Activated CD8-positive, alpha-beta memory T cell treated with anti-CD3 and anti-CD28 coated beads for 36 hours (primary cell): ENCODE measurements at regions not wholly inside any gene's neighbourhood (a gene's known extent, or its start where the extent isn't known, plus 50 kb on each side); places are given as distances from the start of the nearest gene placed in this dataset.

Source experiments
- CTCF ChIA-PET: fragments of 350-600 bp; sonication (Branson Sonifier 250); formaldehyde crosslinking; loops from one replicate; lab custom pipeline; 2021; ENCODE audit warnings: antibody characterized with exemption; lab: Charles Lee
- POLR2A ChIA-PET: fragments of 350-600 bp; sonication (Branson Sonifier 250); formaldehyde crosslinking; loops from one replicate; lab custom pipeline; 2021; ENCODE audit warnings: antibody characterized with exemption; lab: Charles Lee

DNA sequence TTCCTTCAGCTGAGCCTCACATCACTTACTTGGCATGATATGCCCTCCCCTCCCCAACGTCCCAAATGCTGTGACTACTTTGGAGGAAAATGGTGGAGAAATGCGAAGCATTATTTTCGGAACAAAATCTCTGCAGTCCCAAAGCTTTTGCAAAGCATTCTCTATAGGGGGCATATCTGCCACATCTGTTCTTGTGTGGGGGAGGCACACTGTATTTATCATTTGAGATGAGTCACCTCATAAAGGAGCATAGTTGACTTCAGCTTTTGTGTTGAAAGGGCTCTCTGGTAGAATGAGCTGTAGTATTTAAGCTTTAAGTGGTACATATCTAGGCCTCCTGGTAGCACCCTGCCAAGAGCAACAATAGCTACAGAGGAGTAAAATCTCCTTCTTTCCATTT, 447.5 kb downstream of the ADAMTS20 start:
- ChIA-PET CTCF (no interaction called here), POLR2A (no interaction called here)

DNA sequence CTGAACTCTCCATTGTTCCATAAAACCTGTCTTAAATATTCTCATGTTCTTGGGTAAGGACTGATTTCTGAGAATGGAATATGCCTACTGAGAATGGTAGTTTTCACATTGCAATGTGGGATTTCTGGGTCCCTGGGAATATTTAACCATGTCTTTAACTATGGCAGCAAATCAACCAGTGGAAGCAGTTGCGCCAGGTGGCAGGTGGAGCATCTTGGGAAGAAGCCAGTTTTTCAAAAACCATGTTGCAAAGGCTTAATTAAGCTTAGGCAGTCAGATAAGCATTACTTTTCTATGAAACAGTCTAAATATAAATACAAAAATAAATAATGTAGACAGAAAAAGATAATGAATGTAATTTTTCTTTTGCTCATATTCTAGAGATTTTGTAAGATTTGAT, 448.1 kb downstream of the ADAMTS20 start:
- ChIA-PET CTCF (no interaction called here), POLR2A (no interaction called here)

DNA sequence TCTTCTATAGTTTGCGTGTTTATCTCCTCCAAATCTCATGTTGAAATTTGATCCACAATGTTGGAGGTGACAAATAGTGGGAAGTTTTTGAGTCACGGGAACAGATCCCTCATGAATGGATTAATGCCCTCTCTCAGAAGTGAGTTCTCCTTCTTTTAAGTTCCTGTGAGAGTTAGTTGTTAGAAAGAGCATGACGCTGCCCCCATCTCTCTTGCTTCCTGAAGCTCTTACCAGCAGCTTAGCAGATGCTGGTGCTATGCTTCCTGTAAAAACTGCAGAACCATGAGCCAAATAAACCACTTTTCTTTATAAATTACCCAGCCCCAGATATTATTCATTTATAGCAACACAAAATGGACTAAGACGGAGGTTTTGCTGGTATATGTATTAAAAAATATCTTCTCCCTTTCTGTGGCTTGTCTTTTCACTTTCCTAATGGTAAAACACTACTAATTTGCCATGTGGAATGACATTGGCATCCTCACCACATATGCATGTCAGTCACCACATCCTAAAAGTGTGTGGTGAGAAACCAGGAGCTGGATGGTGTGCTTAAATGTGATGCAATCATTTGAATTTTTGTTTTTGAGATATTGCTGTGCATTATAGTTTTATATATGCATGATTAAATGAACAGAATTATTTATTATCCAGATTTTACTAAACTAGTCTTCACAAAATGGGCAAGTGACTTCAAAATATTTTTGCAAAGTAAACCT, 449.3 kb downstream of the ADAMTS20 start:
- ChIA-PET CTCF (no interaction called here), POLR2A (no interaction called here)

DNA sequence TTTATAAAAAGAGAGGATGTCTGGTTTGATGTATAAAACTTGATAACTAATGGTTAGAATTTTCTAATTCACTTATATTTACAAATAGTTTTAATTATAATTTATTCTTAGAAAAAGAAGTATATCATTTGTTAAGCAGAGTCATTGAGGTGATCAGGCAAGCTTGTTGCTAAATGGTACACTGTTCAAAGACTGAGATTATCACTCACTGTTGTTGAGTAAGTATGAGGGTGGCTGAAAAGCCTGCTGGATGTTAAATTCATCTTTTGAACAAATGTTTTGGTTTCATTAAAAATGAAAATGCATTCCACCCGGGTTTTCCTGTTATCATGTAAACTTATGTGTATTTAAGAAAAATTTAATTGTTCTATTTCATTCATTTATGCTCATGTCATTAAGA, 451.8 kb downstream of the ADAMTS20 start:
- POLR2A ChIA-PET, result interaction anchor here (0.7 kb wide), 1 partner anchor 121 kb away, joined by 3 read pairs; no protein-coding TSS in a partner anchor
- CTCF ChIA-PET, result no interaction called here

DNA sequence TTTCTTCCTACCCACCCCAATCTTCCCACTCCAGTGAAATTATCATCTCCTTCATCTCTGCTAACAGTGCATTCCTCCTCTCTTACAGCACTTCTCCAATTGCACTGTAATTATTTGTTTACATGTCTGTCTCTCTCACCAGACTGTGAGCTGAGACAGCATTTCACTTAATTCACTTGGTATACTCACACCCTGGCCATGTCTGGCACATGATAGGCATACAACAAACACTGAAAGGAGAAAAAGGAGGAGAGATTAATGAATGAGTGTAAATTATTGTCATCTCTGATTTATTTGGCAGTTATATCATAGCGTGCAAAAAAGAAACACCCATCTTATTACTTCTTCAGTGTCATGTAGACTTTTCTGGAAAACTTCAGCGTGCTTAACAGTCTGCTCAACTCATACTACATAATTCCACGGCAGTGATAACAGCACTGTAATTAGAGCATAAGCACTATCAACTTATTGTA, 452.3 kb downstream of the ADAMTS20 start:
- ChIA-PET CTCF (no interaction called here), POLR2A (no interaction called here)

DNA sequence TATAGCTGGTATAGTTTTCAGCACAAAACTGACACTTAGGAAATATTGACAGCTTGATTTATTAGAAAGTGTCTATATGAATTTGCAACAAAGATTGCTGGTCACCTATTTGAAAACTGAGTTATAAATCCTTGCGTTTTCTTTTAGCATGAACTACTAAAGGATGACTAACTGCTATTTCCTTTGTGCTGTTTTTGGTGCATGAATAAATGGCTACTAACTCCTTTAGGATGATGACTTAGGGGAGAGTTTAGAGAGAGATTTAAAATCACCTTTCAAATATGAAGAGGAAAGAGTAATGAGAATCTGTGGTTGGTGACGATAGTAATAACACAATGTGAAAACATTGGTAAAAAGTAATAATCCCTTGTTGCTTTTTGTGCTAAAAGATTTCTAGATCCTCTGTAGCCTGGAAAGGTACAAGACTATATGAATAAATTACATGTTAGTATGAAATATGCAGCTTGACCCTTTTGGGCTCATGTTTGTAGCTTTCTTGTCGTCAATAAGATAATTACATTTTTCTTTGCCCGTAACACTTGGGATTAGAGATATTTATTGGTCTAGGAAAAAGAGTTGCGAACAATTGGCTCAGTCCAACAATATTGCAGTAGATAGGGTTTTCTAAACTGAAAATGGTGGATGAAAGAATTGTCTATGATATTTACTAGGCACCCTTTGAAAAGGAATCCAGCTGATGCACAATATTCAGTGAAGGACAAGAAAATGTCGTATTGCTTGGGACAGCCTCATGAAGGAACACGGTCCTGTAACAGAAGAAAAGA, 453.0 kb downstream of the ADAMTS20 start:
- ChIA-PET POLR2A (no interaction called here), CTCF (no interaction called here)

DNA sequence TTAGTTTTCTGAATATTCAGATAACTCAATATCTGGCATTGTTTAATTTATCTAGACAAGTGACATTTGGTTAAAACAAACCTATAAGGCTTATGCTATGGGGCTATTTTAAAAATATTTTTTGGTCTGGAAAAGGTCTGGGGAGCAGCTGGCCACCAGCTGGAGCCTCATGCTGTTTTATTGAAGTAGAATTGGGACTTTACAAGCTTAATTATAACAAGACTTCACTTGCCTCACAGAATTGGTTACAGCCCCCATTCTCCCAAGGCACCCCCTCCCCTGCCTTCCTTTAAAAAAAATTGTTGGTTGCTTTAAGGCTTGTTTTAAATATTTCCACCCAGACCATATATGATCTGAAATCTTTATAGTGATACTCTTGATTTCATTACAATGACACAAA, 453.9 kb downstream of the ADAMTS20 start:
- POLR2A ChIA-PET, result no interaction called here
- CTCF ChIA-PET, result no interaction called here

DNA sequence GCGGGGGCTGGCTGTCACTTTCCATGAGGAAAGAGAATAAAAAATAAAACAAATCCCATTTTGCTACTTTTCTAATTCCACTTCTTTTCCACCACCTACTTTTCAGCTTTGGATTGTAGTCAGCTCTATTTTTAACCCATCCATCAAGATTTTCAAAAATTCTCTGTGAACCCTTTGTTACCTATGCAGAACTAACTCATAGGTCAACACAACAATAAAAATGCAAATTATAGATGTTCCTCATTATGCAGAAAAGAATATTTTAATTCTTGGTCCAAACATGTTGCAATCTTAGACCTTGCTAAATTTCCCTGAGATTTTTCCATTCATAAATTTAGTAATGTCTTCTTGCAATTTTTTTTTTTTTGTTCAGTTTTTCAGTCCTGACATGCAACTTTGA, 454.5 kb downstream of the ADAMTS20 start:
- CTCF ChIA-PET, result no interaction called here

DNA sequence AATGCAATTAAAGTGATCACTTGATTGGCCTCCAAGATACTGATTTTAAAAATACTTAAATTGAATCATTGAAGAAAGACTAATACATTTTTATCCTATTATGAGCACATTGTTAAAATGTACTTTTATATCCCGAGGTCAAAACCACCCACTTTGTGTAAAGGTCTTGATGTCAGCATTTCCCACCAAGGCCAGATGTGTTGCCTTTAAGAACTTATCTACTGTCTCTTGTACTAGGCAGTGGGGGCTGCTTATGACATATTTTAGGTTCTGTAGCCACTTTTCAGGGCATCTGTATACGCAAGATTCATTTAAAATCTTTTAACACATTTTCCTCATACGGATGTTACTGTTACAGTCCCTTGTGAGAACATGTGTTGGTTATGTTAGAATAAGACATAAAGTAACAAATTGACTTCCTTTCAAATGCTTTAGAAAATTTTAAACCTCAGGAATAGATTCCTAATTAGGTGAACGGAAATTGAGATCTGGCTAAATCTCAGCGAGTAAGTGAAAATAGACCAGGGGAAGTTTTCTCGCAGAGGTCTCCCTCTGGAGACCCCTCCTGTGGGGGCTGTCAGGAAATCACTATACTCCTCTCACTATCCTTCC, 456.2 kb downstream of the ADAMTS20 start:
- ChIA-PET POLR2A (no interaction called here), CTCF (no interaction called here)

More for the DNA sequence above, 454.5 kb downstream of the ADAMTS20 start:
- POLR2A ChIA-PET, result no interaction called here

DNA sequence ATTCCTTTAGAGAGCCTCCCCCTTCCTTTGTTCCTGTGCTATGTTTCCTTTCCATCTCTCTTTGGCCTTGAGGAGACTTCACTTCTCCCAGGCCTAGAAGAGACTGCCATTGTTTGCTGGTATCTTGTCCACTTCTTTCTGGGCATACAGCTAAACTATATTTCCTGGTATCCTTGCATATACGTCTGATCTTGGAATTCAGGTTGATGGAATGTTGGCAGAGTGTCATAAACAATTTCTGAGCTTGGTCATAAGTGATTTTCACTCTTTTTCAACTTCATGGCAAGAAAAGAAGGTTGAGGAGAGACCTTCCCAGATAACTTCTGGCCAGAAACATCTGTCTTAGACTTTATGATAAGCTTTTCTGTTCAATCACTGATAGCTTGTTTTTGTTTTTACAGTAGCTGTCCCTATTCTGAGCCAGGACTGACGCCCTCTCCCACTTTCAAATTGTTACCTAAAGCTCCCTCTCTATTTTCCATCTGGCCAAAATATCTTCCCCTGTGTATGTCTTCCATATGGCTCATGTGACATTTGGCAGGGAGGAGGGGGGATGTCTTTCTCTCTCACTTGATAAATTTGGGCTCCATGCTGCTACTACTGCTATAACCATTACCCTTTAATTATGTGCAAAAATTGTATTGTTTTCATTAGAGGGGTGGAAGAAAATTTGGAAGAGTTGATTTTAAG, 457.0 kb downstream of the ADAMTS20 start:
- CTCF ChIA-PET, result no interaction called here
- POLR2A ChIA-PET, result no interaction called here

DNA sequence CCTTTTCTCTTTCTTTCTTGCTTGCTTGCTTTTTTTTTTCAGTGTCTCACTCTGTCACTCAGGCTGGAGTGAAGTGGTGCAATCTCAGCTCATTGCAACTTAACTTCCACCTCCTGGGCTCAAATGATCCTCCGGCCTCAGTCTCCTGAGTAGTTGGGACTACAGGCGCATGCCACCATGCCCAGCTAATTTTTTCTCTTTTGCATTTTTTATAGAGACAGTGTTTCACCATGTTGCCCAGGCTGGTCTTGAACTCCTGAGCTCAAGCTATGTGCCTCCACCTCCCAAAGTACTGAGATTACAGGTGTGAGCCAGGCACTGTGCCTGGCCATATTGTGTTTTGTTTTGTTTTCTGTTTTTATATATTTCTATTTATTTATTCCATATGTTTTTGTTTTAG, 461.0 kb downstream of the ADAMTS20 start:
- ChIA-PET POLR2A (no interaction called here), CTCF (no interaction called here)

DNA sequence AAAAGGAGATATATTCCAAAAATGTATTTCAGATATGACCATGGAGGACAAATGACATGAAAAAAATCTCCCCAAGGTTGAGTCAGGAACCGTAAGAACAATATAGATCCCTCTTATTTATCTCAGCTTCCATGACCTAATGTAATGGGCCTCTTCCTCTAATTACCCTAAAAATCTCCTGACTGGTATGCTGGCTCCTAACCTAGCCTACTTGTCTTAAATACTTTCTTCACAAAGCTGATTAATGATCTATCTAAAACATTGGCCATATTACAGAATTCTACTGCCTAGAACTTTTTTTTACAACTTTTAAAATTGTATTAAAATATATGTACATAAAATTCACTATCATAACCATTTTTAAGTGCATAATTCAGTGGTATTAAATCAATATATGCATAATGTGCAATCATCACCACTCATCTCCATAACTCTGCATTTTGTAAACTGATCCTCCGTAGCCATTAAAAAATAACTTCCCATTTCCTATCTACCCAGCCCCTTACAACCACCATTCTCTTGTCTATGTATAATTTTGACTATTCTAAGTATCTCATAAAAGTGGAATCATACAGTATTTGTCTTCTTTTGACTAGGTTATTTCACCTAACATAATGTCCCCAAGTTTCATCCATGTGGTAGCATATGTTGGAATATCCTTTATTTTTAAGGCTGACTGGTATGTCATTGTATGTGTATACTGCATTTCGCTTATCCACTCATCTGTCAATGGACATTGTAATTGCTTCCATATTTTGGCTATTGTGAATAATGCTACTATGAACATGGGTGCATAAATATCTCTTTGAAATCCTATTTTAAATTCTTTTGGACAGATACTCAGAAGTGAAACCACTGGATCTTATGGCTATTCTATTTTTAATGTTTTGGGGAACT, 464.6 kb downstream of the ADAMTS20 start:
- POLR2A ChIA-PET, result no interaction called here

DNA sequence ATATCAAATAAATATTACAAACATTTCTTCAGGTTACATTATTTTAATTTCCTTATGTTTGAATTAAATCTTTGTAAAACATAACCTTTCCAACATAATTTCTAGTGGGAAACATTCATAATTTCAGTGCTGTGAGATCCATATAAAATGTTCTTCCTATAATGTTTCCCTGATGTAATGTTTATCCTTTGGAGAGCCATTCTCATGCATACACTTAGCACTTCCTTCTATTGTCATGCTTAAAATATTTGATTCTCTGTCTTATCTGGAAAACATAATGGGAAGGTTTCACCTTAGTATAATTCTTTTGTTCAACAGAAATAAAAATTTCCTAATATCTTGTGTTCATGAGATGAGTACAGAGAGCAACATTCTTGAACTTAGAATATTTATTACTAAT, 472.5 kb downstream of the ADAMTS20 start:
- POLR2A ChIA-PET, result no interaction called here
- CTCF ChIA-PET, result no interaction called here

More for the DNA sequence above, 464.6 kb downstream of the ADAMTS20 start:
- CTCF ChIA-PET, result no interaction called here

DNA sequence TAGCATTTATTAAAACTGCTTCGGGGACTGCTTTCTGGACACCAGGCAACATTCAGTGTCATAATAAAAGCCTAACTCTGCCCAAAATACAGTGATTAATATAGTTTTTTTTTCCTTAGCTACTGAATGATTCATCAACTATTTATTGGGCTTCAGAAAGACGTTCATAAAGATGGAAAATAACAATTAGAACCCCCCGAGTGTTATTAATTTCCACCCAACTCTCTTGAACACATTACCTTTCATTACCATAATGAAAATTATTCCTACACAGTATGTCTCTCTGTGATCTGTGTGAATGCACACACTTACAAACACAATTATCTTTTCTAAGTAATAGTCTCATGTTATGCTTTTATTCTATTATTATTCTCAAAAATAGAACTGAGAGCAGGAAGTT, 473.0 kb downstream of the ADAMTS20 start:
- POLR2A ChIA-PET, result no interaction called here
- CTCF ChIA-PET, result no interaction called here

DNA sequence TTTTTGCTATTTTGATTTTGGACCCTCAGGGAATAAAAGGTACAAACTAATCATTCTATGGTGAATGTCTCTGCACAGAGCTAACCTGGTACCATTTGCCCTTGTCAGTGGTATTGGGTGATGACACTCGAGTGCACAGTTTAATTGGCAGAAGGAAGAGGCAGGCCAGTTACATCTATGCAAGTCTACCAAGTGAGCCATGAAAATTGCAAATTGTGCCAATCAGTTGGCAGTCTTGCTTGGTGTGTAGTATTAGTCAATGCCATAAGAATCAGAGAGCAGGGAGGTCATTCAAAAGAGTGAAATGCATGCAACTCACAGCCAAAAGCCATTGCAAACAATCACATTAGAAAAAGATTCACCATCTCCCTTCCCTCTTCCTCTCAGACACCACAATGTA, 479.6 kb downstream of the ADAMTS20 start:
- CTCF ChIA-PET, result no interaction called here
- POLR2A ChIA-PET, result no interaction called here

DNA sequence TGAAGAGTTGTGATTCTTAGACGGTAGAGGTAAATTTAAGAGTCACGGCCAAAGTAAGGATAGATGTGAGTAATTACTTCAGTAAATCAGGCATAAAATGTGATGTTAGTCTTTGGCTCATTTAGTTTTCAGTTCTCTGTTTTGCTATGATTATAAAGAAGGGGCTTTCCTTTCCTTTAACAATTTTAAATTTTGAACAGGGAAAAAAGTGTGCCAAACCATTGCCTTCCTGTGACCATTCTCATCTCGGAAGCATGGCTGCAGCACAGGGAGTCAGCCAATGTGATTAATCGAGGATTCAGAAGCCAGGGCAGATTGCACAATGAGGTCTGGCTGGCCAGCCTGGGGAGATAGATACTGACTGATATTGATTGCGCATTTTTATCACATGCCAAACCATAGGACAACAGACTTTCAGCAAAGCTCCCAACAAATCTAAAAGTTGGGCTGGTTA, 480.2 kb upstream of the PRICKLE1 start:
- CTCF ChIA-PET, result no interaction called here
- POLR2A ChIA-PET, result no interaction called here

DNA sequence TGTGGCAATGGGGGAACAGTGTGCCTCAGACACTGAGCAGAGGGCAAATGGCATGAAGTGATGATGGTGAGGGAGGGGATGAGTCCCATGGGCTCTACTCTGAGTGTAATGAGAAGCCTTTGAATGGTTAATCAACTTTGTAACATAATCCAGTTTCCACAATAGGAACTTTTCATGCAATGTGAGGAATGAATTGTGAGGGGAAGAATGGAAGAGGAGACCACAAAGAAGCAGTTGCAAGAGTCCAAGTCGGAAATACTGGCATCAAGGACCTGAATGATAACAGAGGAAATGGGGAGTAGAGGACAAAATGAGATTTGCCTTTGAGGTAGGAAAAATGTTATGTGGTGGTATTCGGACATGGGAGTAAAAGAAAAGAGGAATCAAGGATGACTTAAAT, 476.9 kb upstream of the PRICKLE1 start:
- ChIA-PET CTCF (no interaction called here), POLR2A (no interaction called here)

DNA sequence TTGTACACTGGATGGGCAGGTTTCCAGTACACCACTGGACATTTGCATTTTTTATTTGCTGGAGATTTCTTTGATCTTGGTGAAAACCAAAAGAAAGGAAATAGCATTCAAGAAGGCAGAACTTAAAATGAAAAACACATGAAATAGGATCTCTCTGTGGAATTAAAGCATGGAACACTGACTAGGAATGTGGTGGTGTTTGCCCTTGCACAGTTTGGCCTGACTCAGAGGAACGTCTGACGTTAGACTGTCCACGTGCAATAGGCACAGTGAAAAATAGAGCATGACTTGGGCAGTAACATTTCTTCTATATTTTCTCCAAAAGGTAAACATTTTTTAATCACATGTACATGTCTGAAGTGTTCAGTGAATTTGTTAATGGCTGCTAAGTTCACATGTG, 474.1 kb upstream of the PRICKLE1 start:
- ChIA-PET POLR2A (no interaction called here), CTCF (no interaction called here)
